ENCODE measurements at regions not wholly inside any gene's neighbourhood (a gene's known extent, or its start where the extent isn't known, plus 50 kb on each side); places are given as distances from the start of the nearest gene placed in this dataset.
"Not testable (repeated sequence)": the region's sequence is repeated elsewhere in the genome, so short reads cannot be mapped to it uniquely, and the experiment has no call there.

DNA sequence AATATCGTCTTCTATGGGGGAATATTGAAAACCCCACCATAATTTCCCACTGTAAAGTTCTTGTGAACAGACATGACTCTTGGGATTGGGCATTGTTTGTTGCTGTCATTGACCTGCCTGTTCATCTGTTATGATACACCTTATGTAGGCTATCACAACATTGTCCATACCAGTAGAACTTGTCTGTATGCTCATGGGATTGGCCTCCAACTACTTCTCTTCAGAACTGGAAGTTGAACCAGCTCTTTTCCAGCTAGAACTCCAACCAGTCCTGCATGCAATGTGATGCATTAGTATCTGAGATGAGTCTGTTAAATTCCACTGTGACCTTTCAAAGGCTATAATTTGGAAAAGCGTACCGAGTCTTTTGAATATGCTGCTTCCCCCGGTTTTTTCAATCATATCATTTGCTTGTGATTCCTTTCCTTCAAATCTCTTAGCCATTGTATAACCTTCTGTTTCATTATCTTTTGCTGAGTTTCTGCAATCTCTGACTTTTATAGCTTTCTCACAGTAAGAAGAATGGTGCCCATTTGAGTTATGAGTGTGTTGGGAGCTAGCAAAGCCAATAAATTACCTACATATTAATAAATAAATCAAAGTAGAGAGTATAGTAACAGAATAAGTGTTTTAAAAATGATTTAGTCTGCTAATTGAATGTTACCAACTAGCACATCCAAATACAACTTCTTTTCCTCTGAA, 101.9 kb downstream of the PLK2 start:
- DNase-seq (ENCODE audit: low read depth, low spot score) = no peak

DNA sequence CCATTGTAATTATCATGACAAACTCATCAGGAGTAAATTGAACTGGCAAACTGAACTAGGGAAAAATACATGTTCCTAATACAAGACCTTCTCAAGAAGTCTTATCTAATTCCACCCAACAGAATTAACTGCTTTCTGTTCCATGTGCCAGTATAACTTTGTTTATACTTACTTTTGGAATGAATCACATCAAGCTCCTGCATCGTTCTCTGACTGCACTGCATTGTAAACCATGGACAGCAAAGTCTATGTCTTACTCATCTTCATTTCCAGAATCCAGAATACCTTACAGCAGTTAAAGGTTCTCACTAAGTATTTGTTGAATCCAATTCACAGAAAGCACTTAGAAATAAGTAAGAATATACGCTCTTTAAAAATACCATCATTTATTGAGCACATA, 102.8 kb downstream of the PLK2 start:
- no peak for DNase-seq (ENCODE audit: low read depth, low spot score)

DNA sequence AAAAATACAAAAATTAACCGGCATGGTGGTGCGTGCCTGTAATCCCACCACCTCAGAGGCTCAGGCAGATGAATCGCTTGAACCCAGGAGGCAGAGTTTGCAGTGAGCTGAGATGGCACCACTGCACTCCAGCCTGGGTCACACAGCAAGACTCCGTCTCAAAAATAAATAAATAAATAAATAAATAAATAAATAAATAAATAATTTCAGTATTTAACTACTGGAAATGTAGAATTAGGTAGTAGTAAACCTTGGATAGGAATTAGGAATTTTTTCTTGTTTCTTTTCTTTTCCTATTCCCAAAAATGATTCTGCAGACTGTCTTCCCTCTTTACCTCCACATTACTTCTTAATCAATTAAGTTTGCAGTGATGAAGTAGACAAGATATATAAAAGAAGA, 103.2 kb downstream of the PLK2 start:
- DNase-seq (ENCODE audit: low read depth, low spot score) = no peak

- no peak for DNase-seq (ENCODE audit: low read depth, low spot score)
These were observed 105.1 kb downstream of the PLK2 start for GRCh38 chr5:58354827-58355226.

DNA sequence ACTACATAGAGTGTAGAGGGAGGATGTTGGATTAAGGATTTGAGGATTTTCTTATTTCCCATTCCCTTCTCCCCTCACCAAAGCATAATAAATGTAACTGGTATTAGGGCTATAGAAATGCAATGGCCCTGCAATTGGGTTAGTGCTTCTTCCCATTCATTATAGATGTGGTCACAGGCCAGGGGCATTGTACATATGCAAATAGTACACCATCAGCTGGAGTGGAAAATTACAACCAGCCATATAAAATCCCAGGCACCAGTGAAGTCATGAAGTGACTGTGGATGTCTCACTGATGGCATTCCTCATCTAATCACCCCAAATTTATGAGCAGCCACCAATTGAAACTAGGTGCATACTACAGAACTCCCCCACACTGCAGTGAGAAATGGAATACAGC, 105.9 kb downstream of the PLK2 start:
- DNase-seq (ENCODE audit: low read depth, low spot score) = no peak

DNA sequence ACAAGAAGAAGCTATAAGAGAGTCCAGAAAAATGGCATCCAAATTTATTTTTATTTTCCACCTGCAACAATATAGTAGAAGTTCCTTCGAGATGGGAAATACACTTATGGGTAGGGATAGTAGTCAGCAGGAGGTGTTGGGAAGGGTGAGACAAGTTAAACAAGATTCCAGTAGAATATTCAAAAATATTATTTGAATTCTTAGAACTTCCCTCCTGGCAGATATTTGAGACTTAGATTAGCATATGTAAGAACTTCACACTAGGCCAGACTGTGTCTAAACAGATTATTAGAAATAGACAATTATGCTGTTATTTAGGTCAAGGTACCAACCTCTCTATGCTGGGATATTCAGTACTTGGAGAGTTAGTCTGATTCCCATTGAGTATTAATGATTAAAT, 108.7 kb downstream of the PLK2 start:
- DNase-seq (ENCODE audit: low read depth, low spot score) = no peak

GRCh38 chr5:58348996-58349728, 110.7 kb downstream of the PLK2 start:
- no peak for DNase-seq (ENCODE audit: low read depth, low spot score)

DNA sequence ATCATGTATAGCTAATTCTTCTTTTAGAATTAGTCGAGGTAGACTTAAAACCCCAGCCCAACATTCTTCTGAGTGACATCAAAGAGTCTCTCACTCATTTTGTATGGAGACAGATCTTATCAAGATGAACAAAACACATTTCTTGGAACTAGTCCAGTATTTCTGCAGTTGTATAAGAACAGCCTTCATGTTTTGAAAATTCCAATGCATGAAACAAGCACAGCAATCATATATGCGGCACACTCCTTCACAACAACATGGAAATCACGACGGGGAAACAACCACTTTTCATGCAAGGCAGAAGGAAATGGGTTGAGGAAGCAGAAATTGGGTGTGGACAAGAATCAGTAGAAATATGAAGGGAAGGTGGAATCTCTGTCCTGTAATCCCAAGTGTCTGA, 113.8 kb downstream of the PLK2 start:
- no peak for DNase-seq (ENCODE audit: low read depth, low spot score)

DNA sequence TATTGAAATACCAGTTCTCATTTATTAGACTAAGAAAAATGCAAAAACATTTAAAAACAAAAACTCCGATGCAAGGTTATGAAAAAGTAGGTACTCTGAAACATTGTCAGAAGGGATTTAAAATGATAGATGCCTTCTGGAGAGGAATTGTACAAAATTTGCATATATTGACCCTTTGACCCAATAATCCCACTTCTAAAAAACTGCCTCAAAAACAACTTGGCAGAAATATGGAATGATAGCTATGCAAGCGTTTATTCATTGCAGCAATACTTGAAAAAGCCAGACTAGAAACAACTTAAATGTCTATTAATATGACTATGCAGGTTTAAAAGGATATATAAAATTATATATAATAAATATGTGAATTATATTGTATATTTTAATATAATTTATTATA, 118.4 kb downstream of the PLK2 start:
- DNase-seq (ENCODE audit: low read depth, low spot score) = no peak

- no peak for DNase-seq (ENCODE audit: low read depth, low spot score)
These were observed 124.4 kb downstream of the PLK2 start for GRCh38 chr5:58335518-58335917.

DNA sequence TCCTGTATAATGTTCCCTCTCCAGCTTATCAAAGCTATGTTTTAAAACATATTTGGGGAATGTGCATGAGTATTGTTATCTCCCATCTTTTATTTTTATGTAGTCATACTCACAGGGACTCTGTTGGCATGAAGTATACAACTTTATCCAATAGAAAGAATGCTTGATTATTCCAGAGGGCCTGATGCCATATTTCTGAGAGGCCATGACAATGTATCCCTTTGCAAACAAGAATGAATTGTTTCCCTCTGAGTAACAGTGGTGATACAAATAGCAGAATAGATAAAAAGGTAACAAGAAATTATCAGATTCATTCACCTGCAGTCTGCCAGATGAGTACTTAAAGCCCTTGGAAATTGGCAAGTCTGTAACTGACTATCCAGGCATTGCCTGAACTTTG, 125.9 kb downstream of the PLK2 start:
- no peak for DNase-seq (ENCODE audit: low read depth, low spot score)

- no peak for DNase-seq (ENCODE audit: low read depth, low spot score)
These were observed 129.1 kb downstream of the PLK2 start for GRCh38 chr5:58330781-58331180.

DNA sequence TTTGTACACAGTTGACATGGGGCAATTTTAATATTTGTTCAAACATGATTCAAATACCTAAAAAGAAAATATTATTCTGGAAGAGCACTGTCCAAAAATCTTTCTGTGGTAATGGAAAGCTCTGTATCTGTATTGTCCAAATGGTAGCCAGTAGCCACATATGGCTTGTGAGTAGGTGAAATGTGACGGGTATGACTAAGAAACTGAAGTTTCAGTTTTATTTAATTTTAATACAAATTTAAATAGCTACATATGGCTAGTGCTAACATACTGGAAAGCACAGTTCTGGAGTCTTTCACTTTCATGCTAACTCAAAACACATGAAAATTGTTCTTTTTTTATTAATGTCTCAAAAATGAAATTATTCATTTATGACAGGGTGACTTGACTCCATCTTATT, 132.6 kb downstream of the PLK2 start:
- no peak for DNase-seq (ENCODE audit: low read depth, low spot score)

GRCh38 chr5:58326022-58326421, 133.9 kb downstream of the PLK2 start:
- no peak for DNase-seq (ENCODE audit: low read depth, low spot score)

GRCh38 chr5:58322453-58322852, 137.4 kb downstream of the PLK2 start:
- DNase-seq (ENCODE audit: low read depth, low spot score) = no peak

DNA sequence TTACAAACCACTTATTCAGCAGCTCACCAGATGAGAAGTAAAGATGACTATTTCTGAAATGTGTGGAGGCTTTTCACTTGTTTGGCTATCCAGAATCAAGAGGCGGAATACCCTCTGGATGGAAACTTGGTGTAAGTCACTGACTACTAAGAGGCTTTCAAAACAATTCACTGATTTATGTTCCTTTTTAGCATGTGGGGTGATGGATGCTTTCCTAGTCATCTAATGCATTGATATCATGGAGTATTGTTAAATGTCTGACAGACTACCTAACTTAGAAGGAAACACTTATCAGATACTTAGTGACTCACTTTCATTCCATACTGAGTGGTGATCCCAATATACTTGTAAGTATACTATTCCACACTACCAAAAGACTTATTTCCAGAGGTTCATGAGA, 141.4 kb downstream of the PLK2 start:
- no peak for DNase-seq (ENCODE audit: low read depth, low spot score)

DNA sequence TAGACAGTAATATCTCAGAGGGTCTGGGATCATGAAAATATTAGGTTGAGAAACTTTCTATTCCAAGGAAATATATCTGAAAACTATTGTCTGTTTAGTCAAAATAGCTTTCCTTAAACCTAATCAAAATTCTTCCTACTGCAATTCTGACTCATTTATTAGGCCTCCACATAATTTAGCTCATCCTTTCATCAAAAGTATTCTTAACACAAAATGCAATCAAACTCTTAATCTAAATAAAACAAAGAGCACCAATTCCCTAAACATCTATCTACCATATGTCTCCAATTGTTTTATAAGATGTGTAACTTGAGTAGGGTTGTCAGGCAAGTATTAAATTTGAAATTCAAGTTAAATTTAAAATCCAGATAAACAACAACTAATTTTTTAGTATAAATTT, 142.1 kb downstream of the PLK2 start:
- no peak for DNase-seq (ENCODE audit: low read depth, low spot score)

- no peak for DNase-seq (ENCODE audit: low read depth, low spot score)
These were observed 142.9 kb downstream of the PLK2 start for GRCh38 chr5:58317009-58317408.

GRCh38 chr5:58315794-58316193, 144.1 kb downstream of the PLK2 start:
- no peak for DNase-seq (ENCODE audit: low read depth, low spot score)

DNA sequence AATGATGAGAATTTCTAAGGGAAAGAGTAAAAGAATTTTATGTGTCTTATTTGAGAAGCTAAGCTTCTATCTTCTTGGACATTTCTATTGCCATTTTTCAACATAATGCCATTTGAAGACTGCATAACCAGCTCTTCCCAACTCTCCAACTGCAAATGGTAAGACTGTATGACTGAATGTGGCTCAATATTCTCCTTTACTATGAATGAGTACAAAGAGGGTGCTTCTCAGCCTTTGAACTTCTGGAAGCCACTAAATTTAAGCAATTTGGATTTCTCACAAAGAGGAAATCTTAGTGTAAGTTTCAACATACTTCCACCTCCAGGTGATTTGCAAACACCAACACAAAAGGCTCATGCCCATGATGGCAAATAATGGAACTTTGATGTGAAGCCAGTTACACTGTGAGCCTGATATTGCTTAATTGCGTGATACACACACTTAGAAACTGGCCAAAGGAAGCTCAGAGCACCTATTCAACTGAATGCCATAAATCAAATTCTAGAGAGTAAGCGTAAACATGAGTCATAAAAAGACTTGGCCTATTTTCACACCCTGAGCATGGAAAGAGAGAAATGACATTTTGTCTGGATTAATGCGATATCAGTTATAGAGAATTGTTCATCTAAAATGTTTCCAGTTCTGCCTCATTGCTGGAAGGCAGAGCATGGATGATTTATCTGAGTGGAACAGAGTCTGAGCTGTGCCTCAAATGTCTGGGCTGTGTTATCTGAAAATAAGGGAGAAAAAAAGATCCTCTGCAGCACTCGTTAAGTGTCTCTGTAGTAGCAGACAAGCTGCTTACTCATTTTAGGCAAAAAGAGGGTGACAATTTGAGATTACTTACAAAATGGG, 145.3 kb downstream of the PLK2 start:
- DNase-seq (ENCODE audit: low read depth, low spot score) = no peak

- DNase-seq (ENCODE audit: low read depth, low spot score) = no peak
These were observed 147.6 kb downstream of the PLK2 start for GRCh38 chr5:58312299-58312698.

- DNase-seq (ENCODE audit: low read depth, low spot score) = no peak
These were observed 148.4 kb downstream of the PLK2 start for GRCh38 chr5:58311526-58311925.

- DNase-seq (ENCODE audit: low read depth, low spot score) = not testable (repeated sequence)
These were observed 151.5 kb downstream of the PLK2 start for GRCh38 chr5:58308384-58308783.

Data from smooth muscle cell of the brain vasculature (primary cell).